ENCODE measurements at regions not wholly inside any gene's neighbourhood (a gene's known extent, or its start where the extent isn't known, plus 50 kb on each side); places are given as distances from the start of the nearest gene placed in this dataset.

- TF ChIP-seq CTCF (conservative IDR thresholded peaks at IDR 0.05; ENCODE audit: low read length): no peak
- no peak for TF ChIP-seq EZH2phosphoT487 (IDR thresholded peaks at IDR 0.05; ENCODE audit: borderline replicate concordance)
Observed at GRCh38 chr1:238981317-238981933, 404.9 kb upstream of the CHRM3 start.
